MM.1S (cell line): ENCODE measurements at regions not wholly inside any gene's neighbourhood (a gene's known extent, or its start where the extent isn't known, plus 50 kb on each side); places are given as distances from the start of the nearest gene placed in this dataset.

ENCODE experiments used
- DNase-seq: peaks from one replicate; pipeline ENCODE4 v3.0.0-alpha.2; 2015
- H2AFZ ChIP-seq: fragments of 300-600 bp; sonication (generic); 2 replicates; pipeline ENCODE4 v1.6.0; 2016; ENCODE audit warnings: antibody characterized with exemption, low read length
- H3F3A ChIP-seq: fragments of 300-600 bp; sonication (generic); 2 replicates; pipeline ENCODE4 v1.6.1; 2016; ENCODE audit warnings: mild to moderate bottlenecking, antibody characterized with exemption, low read length, moderate library complexity, mixed read lengths; ENCODE audit not compliant: insufficient read depth
- H3K27ac ChIP-seq: fragments of 300-600 bp; sonication (generic); 2 replicates; pipeline ENCODE4 v1.5.1; 2016; ENCODE audit warnings: mild to moderate bottlenecking, low read length
- H3K27me3 ChIP-seq: fragments of 300-600 bp; sonication (generic); replicated peaks from 2 replicates; pipeline ENCODE4 v1.6.0; 2016; ENCODE audit warnings: low read length; ENCODE audit not compliant: insufficient read depth
- H3K36me3 ChIP-seq: fragments of 300-600 bp; sonication (generic); replicated peaks from 2 replicates; pipeline ENCODE4 v1.6.1; 2016; ENCODE audit warnings: mild to moderate bottlenecking, low read length, mixed read lengths; ENCODE audit not compliant: insufficient read depth
- H3K4me1 ChIP-seq: fragments of 300-600 bp; sonication (generic); 2 replicates; pipeline ENCODE4 v1.6.1; 2016; ENCODE audit warnings: low read length, mixed read lengths
- H3K4me2 ChIP-seq: fragments of 300-600 bp; sonication (generic); 2 replicates; pipeline ENCODE4 v1.6.0; 2016; ENCODE audit warnings: low read depth, low read length
- H3K4me3 ChIP-seq: fragments of 300-600 bp; sonication (generic); 2 replicates; pipeline ENCODE4 v1.5.1; 2016; ENCODE audit warnings: low read length, mixed read lengths
- H3K79me2 ChIP-seq: fragments of 300-600 bp; sonication (generic); 2 replicates; pipeline ENCODE4 v1.6.1; 2016; ENCODE audit warnings: mixed run types, low read length, mixed read lengths
- H3K9ac ChIP-seq: fragments of 300-600 bp; sonication (generic); 2 replicates; pipeline ENCODE4 v1.6.1; 2016; ENCODE audit warnings: low read length, mixed read lengths
- H3K9me2 ChIP-seq: fragments of 300-600 bp; sonication (generic); replicated peaks from 2 replicates; pipeline ENCODE4 v1.6.1; 2016; ENCODE audit warnings: mild to moderate bottlenecking, low read length, mixed read lengths; ENCODE audit not compliant: insufficient read depth
- H3K9me3 ChIP-seq: fragments of 300-600 bp; sonication (generic); replicated peaks from 2 replicates; pipeline ENCODE4 v1.6.1; 2016; ENCODE audit warnings: mild to moderate bottlenecking, low read length, mixed read lengths; ENCODE audit not compliant: insufficient read depth
- H4K20me1 ChIP-seq: fragments of 300-600 bp; sonication (generic); 2 replicates; pipeline ENCODE4 v1.6.1; 2016; ENCODE audit warnings: mild to moderate bottlenecking, low read length, moderate library complexity, mixed read lengths; ENCODE audit not compliant: insufficient read depth
- EZH2 ChIP-seq: fragments of 300-600 bp; sonication (generic); optimal IDR thresholded peaks from 2 replicates; pipeline ENCODE3; 2017; ENCODE audit warnings: low read depth, mild to moderate bottlenecking, antibody characterized with exemption, low read length, mixed read lengths
- EZH2phosphoT487 ChIP-seq: fragments of 300-600 bp; sonication (generic); IDR thresholded peaks from 2 replicates; pipeline ENCODE4 v1.6.1; 2018; ENCODE audit warnings: antibody characterized with exemption, low read length
- TF ChIP-seq, protein P1 (sequence below): fragments of 300-600 bp; sonication (generic); IDR thresholded peaks from 2 replicates; pipeline ENCODE4 v1.5.1; 2016; ENCODE audit warnings: antibody characterized with exemption, low read length, mixed read lengths

DNA sequence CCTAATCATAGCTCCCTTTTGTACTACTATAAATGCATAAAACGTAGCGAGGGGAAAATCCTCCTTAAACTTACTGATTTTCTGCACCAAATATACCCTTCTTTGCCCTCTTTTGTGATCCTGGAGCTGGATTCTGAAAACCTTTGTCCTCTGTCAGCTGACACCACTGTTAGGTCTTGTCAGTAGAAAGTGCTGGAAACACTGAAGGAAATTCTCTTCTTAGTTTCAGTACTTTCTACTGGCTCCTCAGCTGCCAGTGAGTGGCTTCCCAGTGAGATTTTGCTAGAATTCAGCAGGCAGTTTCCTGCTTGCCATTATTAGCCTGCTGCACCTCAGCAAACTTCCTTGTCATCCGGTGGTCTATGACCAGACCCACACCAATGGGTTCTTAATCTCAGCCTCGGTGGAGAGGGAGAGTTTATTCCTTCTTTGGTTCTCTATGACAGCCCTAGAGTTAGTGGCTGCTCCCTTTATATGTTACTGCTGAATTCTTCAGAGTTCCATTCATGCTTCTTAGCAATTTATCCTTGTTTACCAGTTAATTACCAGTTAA is 476.2 kb downstream of the FSCB start:
- H3K4me3 ChIP-seq = no peak overlapping the region
- no peaks in the 10 kb centered on the region for H3K79me2 ChIP-seq
- H3K9ac ChIP-seq = no peak overlapping the region
- no peak for TF ChIP-seq EZH2phosphoT487
- no peak for DNase-seq
- H3K27me3 ChIP-seq = no peaks in the 10 kb centered on the region
- no peaks in the 10 kb centered on the region for H3K36me3 ChIP-seq
- no peaks in the 10 kb centered on the region for H3F3A ChIP-seq
- no peaks in the 10 kb centered on the region for H4K20me1 ChIP-seq
- H3K4me1 ChIP-seq = no peaks in the 10 kb centered on the region
- no peak overlapping the region for H3K27ac ChIP-seq
- no peaks in the 10 kb centered on the region for H3K9me2 ChIP-seq
- no peak overlapping the region for H3K4me2 ChIP-seq
- H3K9me3 ChIP-seq = no peaks in the 10 kb centered on the region
- H2AFZ ChIP-seq = no peak overlapping the region

DNA sequence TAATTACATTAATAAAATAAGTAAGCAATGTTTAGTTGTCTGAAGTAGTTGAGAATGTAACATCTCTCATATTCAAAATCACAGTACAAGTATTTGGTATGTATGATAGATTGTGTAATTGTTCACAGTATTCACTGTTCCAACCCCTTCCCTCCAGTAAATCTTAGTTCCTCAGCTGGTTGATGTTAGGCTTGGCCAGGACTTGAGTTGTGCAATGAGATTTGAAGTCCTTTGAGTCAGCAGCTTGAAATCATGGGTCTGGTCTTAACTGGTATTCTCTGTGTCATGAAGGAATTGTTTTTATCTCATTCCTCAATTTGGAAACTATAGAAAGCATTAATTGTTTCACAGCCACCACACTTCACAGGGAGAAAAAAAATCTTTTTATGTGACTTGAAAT is 477.1 kb downstream of the FSCB start:
- Histone ChIP-seq H3K27ac (no peak overlapping the region), H3K27me3 (no peaks in the 10 kb centered on the region), H3K9me3 (no peaks in the 10 kb centered on the region), H3K4me1 (no peaks in the 10 kb centered on the region), H3K9ac (no peak overlapping the region), H3F3A (no peaks in the 10 kb centered on the region), H3K36me3 (no peaks in the 10 kb centered on the region), H3K4me2 (no peak overlapping the region), H2AFZ (no peak overlapping the region), H3K79me2 (no peaks in the 10 kb centered on the region), H3K4me3 (no peak overlapping the region), H4K20me1 (no peaks in the 10 kb centered on the region), H3K9me2 (no peaks in the 10 kb centered on the region)
- TF ChIP-seq EZH2 = no peak
- no peak for TF ChIP-seq EZH2phosphoT487
- TF ChIP-seq, protein P1, sequence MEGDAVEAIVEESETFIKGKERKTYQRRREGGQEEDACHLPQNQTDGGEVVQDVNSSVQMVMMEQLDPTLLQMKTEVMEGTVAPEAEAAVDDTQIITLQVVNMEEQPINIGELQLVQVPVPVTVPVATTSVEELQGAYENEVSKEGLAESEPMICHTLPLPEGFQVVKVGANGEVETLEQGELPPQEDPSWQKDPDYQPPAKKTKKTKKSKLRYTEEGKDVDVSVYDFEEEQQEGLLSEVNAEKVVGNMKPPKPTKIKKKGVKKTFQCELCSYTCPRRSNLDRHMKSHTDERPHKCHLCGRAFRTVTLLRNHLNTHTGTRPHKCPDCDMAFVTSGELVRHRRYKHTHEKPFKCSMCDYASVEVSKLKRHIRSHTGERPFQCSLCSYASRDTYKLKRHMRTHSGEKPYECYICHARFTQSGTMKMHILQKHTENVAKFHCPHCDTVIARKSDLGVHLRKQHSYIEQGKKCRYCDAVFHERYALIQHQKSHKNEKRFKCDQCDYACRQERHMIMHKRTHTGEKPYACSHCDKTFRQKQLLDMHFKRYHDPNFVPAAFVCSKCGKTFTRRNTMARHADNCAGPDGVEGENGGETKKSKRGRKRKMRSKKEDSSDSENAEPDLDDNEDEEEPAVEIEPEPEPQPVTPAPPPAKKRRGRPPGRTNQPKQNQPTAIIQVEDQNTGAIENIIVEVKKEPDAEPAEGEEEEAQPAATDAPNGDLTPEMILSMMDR = no peak
- DNase-seq = no peak

DNA sequence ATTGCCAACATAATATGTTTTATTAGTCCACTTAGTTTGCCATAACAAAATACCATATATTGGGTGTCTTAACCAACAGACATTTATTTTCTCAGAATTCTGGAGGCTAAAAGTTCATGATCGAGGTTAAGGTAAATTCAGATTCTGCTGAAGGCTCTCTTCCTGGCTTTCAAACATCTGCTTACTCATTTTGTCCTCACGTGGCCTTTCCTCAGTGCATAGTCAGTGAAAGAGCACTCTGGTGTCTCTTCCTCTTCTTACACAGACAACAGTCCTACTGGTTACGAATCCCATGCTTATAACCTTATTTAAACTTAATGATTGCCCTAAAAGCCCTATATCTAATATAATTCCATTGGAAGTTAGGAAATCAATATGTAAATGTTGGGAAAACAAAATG is 479.7 kb downstream of the FSCB start:
- TF ChIP-seq, protein P1 = no peak
- no peak for TF ChIP-seq EZH2phosphoT487
- TF ChIP-seq EZH2 = no peak
- Histone ChIP-seq H3K36me3 (no peaks in the 10 kb centered on the region), H3F3A (no peaks in the 10 kb centered on the region), H3K9me2 (no peaks in the 10 kb centered on the region), H3K27ac (no peak overlapping the region), H3K4me1 (no peaks in the 10 kb centered on the region), H4K20me1 (no peaks in the 10 kb centered on the region), H3K27me3 (no peaks in the 10 kb centered on the region), H3K79me2 (no peaks in the 10 kb centered on the region), H3K4me2 (no peak overlapping the region), H3K9ac (no peak overlapping the region), H2AFZ (no peak overlapping the region), H3K9me3 (no peaks in the 10 kb centered on the region), H3K4me3 (no peak overlapping the region)
- DNase-seq = no peak

DNA sequence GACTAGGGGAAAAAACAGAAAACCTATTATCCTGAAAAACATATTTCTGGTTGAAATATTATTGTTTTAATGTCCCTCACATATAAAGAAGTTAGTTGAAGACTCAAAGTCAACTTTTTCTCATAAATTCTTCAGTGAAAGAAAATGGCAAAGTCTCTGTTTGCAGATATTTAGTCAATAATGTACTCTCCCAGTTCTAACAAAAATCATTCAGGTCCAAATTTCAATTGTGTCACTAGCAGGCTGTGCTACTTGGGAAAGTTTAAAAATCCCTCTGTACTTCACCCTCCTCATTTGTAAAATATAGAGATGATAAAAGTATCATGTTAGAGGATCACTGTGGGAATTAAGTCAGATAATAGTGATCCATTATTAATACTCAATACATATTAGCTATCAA is 496.5 kb downstream of the FSCB start:
- Histone ChIP-seq H3K4me1 (no peaks in the 10 kb centered on the region), H3K27ac (no peak overlapping the region), H2AFZ (no peak overlapping the region), H3K27me3 (no peaks in the 10 kb centered on the region), H3K79me2 (no peaks in the 10 kb centered on the region), H3K9me2 (no peaks in the 10 kb centered on the region), H3F3A (no peaks in the 10 kb centered on the region), H3K9ac (no peak overlapping the region), H3K4me3 (no peak overlapping the region), H3K9me3 (no peaks in the 10 kb centered on the region), H3K4me2 (no peak overlapping the region), H3K36me3 (no peaks in the 10 kb centered on the region), H4K20me1 (no peaks in the 10 kb centered on the region)
- TF ChIP-seq, protein P1 = no peak
- no peak for TF ChIP-seq EZH2
- no peak for TF ChIP-seq EZH2phosphoT487
- no peak for DNase-seq
